ENCODE measurements at regions not wholly inside any gene's neighbourhood (a gene's known extent, or its start where the extent isn't known, plus 50 kb on each side); places are given as distances from the start of the nearest gene placed in this dataset.

- no peaks in the 10 kb centered on the region for H3K27me3 Mint-ChIP-seq
- CTCF ChIA-PET = no interaction called here
- H3K36me3 Mint-ChIP-seq = no peaks in the 10 kb centered on the region
- no peak overlapping the region for H3K27ac Mint-ChIP-seq
- H3K4me1 Mint-ChIP-seq = no peaks in the 10 kb centered on the region
- ATAC-seq (no peak), DNase-seq (no peak)
- no peak overlapping the region for H3K4me3 Mint-ChIP-seq
- peaks cover 4% of the 10 kb centered on the region for H3K9me3 Mint-ChIP-seq (ENCODE audit: low read depth)
These were observed 670.4 kb upstream of the GOT2 start for GRCh38 chr16:59404509-59404908.

DNA sequence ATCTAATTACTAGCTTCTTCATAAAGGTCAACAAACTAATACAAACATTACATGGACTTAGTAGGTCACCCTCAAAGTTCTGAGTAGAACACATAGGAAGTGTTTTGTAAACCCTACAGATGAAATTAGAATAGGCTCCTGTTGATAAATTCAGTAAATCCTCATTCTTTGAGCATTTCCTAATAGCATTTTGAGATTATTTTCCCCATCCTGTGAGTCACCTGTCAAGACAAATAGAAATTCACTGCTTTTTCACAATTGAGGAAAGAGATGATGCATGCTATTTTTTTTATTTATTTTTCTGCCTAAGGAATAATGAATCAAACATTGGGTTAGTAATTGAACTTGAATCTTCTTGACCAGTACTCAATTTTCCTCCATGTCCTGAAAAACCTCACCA, 666.7 kb upstream of the GOT2 start:
- H3K36me3 Mint-ChIP-seq = no peaks in the 10 kb centered on the region
- H3K27ac Mint-ChIP-seq = no peak overlapping the region
- H3K4me3 Mint-ChIP-seq = no peak overlapping the region
- no peak for ATAC-seq
- H3K4me1 Mint-ChIP-seq = no peaks in the 10 kb centered on the region
- no peak for DNase-seq
- peaks cover 16% of the 10 kb centered on the region for H3K9me3 Mint-ChIP-seq (ENCODE audit: low read depth)
- CTCF ChIA-PET = no interaction called here
- no peaks in the 10 kb centered on the region for H3K27me3 Mint-ChIP-seq

DNA sequence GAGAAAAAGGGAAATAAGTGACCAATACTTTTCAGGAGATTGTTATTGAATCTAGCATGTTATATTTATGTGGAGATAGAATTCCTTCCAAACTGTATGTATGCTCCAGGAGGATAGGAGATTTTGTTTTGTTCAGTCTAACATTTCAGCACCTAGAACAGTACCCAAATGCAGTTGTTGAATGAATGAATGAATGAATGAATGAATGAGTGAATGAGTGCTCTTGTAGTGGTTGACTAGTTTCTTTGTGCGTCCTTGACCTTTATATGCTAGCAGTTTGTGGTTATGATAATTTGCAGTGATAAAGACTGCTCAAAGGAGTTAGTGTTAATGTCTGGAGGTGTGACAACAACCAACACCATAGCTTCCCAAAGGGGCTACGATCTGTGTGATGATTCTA, 663.5 kb upstream of the GOT2 start:
- Mint-ChIP-seq H3K27me3 (no peaks in the 10 kb centered on the region), H3K9me3 (ENCODE audit: low read depth) (peaks cover 19% of the 10 kb centered on the region), H3K27ac (no peak overlapping the region), H3K4me3 (no peak overlapping the region), H3K36me3 (no peaks in the 10 kb centered on the region), H3K4me1 (no peaks in the 10 kb centered on the region)
- DNase-seq (no peak), ATAC-seq (no peak)
- CTCF ChIA-PET = no interaction called here

DNA sequence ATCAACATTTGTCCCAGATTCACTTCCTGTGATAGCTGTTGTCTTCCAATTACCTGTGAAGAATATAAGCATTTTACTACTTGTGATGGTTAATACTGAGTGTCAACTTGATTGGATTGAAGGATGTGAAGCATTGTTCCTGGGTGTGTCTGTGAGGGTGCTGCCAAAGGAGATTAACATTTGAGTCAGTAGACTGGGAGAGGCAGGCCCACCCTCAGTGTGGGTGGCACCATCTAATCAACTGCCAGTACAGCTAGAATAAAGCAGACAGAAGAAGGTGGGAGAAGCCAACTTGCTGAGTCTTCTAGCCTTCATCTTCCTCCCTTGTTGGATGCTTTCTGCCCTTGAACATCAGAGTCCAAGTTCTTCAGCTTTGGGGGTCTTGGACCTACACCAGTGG, 660.4 kb upstream of the GOT2 start:
- CTCF ChIA-PET = no interaction called here
- H3K4me1 Mint-ChIP-seq = no peaks in the 10 kb centered on the region
- peaks cover 23% of the 10 kb centered on the region for H3K9me3 Mint-ChIP-seq (ENCODE audit: low read depth)
- no peaks in the 10 kb centered on the region for H3K36me3 Mint-ChIP-seq
- ATAC-seq (no peak), DNase-seq (no peak)
- H3K27me3 Mint-ChIP-seq = no peaks in the 10 kb centered on the region
- no peak overlapping the region for H3K27ac Mint-ChIP-seq
- H3K4me3 Mint-ChIP-seq = no peak overlapping the region

DNA sequence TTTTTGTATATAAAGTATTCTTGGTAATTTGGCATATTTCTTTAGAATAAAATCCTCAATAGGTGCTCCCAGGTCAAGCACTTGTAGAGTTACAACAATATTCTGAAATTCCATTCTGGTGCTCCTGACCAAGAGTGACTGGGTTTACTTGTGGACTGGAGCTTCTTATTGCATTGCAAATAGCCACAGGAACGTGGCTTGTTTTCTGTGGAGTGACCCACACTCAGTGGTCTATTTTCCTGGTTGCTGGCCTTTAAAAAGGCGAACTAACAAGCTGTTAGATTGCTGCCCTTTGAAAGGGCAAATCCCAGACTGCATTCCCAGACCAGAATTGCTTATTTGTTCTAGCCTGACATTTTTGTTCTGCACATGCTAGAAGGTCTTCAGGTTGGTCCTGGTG, 658.8 kb upstream of the GOT2 start:
- no peaks in the 10 kb centered on the region for H3K4me1 Mint-ChIP-seq
- H3K27ac Mint-ChIP-seq = no peak overlapping the region
- ATAC-seq = no peak
- no peaks in the 10 kb centered on the region for H3K27me3 Mint-ChIP-seq
- no peaks in the 10 kb centered on the region for H3K36me3 Mint-ChIP-seq
- no peak for DNase-seq
- CTCF ChIA-PET = no interaction called here
- peaks cover 21% of the 10 kb centered on the region for H3K9me3 Mint-ChIP-seq (ENCODE audit: low read depth)
- no peak overlapping the region for H3K4me3 Mint-ChIP-seq

DNA sequence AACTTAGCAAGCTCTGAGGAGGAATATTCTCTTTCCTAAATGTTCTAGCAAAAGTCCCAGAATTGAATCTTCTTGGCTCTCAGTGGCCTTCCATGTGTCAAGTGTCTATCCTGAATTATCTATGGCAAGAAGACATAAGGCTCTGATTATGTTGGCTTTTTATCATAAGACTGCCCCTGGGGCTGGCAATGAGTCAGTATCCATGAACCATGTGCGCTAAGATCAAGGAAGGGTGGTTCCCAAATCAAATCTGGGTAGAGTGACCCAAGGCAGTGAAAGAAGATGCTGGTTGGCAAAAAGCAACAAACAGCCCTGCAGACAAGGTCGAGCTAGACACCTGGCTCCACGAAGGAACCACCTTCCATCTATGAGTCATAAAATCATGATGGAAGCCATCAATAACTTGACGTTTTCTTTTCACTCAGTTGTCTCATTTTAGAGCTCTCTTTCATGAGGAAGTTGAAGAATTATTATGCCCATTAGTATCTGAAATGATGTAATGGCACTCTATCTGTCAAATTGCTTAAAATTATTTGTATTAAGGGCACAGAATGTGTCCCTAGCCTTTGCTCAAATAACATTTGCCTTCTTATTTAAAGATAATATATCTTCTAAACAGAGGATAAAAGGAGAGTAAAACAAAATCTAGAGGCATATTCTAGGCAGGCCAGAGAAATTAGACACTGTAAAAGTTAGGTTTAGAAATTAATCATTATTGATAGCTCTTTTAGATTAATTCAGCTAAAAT, 657.7 kb upstream of the GOT2 start:
- no peak for ATAC-seq
- peaks cover 11% of the 10 kb centered on the region for H3K9me3 Mint-ChIP-seq (ENCODE audit: low read depth)
- H3K27me3 Mint-ChIP-seq = no peaks in the 10 kb centered on the region
- CTCF ChIA-PET = interaction anchor here (1.0 kb wide), 1 partner anchor 10 kb away, joined by 3 read pairs; no protein-coding TSS in a partner anchor
- H3K4me3 Mint-ChIP-seq = no peak overlapping the region
- H3K36me3 Mint-ChIP-seq = no peaks in the 10 kb centered on the region
- no peak overlapping the region for H3K27ac Mint-ChIP-seq
- DNase-seq = no peak
- no peaks in the 10 kb centered on the region for H3K4me1 Mint-ChIP-seq

GRCh38 chr16:59385959-59386358, 651.8 kb upstream of the GOT2 start:
- ATAC-seq (no peak), DNase-seq (no peak)
- H3K36me3 Mint-ChIP-seq = no peaks in the 10 kb centered on the region
- peaks cover 8% of the 10 kb centered on the region for H3K9me3 Mint-ChIP-seq (ENCODE audit: low read depth)
- CTCF ChIA-PET = no interaction called here
- H3K27ac Mint-ChIP-seq = no peak overlapping the region
- H3K4me1 Mint-ChIP-seq = no peaks in the 10 kb centered on the region
- H3K27me3 Mint-ChIP-seq = no peaks in the 10 kb centered on the region
- no peak overlapping the region for H3K4me3 Mint-ChIP-seq

DNA sequence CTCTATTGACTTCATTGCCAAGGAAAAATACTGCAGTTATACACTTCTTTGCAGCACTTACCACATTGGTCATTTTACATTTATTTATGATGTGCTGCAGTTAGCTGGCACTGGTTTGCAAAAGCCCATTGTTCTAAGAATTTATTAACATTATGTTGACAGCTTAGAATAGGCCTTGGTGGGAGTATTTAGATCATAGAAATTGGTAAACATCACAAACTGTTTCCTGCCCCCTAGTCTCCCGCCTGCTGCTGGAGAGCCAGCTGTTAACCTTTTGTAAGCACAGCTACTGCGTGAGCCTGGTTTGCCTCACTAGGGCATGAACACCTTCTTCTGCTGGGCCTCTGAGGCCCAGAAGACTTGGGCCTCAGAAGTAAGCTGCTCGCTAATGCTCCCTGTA, 651.4 kb upstream of the GOT2 start:
- Mint-ChIP-seq H3K9me3 (ENCODE audit: low read depth) (peaks cover 5% of the 10 kb centered on the region), H3K4me1 (no peaks in the 10 kb centered on the region), H3K36me3 (no peaks in the 10 kb centered on the region), H3K27ac (no peak overlapping the region), H3K4me3 (no peak overlapping the region), H3K27me3 (no peaks in the 10 kb centered on the region)
- no peak for ATAC-seq
- CTCF ChIA-PET = no interaction called here
- DNase-seq = no peak

DNA sequence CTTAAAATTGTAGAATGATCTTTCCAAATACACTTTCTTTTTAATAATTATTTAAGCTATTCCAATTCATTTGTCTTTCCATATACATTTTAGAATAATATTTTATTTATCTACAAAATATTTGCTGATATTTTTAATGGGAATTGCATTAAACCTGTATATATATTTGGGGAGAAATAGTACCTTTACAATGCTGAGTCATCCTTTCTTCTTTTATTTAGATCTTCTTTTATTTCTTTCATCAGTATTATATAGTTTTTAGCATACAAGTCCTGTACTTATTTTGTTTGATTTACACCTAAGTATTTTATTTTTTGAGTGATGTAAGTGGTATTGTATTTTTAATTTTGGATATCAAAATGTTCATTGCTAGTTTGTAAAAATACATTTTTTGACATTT, 639.5 kb upstream of the GOT2 start:
- Mint-ChIP-seq H3K4me3 (no peak overlapping the region), H3K4me1 (no peaks in the 10 kb centered on the region), H3K36me3 (no peaks in the 10 kb centered on the region), H3K9me3 (ENCODE audit: low read depth) (peaks cover 5% of the 10 kb centered on the region), H3K27me3 (no peaks in the 10 kb centered on the region), H3K27ac (no peak overlapping the region)
- CTCF ChIA-PET = no interaction called here
- DNase-seq (no peak), ATAC-seq (no peak)

GRCh38 chr16:59370717-59371116, 636.6 kb upstream of the GOT2 start:
- peaks cover 8% of the 10 kb centered on the region for H3K9me3 Mint-ChIP-seq (ENCODE audit: low read depth)
- no peaks in the 10 kb centered on the region for H3K36me3 Mint-ChIP-seq
- no peak overlapping the region for H3K4me3 Mint-ChIP-seq
- ATAC-seq (no peak), DNase-seq (no peak)
- H3K4me1 Mint-ChIP-seq = no peaks in the 10 kb centered on the region
- H3K27ac Mint-ChIP-seq = no peak overlapping the region
- no peaks in the 10 kb centered on the region for H3K27me3 Mint-ChIP-seq
- CTCF ChIA-PET = no interaction called here

DNA sequence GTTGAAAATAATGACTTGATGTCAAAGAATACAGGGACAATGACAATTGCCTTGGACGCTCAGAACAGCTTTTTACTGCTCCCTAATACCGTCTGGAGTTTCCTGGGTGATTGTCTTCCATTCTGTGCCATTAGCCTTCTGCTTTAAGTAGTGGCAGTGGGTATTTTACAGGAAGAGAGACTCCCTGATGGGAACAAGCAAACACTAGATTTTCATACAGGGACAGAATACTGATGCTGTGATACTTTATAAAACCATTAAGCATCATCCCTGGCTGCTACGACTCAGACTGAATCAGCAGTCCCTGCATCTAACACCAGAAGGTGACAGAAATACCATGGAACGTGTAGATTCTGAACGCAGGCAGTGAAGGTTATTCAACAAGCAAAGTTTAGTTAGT, 635.4 kb upstream of the GOT2 start:
- no peak overlapping the region for H3K27ac Mint-ChIP-seq
- CTCF ChIA-PET = no interaction called here
- DNase-seq (no peak), ATAC-seq (no peak)
- peaks cover 8% of the 10 kb centered on the region for H3K9me3 Mint-ChIP-seq (ENCODE audit: low read depth)
- no peak overlapping the region for H3K4me3 Mint-ChIP-seq
- no peaks in the 10 kb centered on the region for H3K36me3 Mint-ChIP-seq
- no peaks in the 10 kb centered on the region for H3K27me3 Mint-ChIP-seq
- H3K4me1 Mint-ChIP-seq = no peaks in the 10 kb centered on the region

DNA sequence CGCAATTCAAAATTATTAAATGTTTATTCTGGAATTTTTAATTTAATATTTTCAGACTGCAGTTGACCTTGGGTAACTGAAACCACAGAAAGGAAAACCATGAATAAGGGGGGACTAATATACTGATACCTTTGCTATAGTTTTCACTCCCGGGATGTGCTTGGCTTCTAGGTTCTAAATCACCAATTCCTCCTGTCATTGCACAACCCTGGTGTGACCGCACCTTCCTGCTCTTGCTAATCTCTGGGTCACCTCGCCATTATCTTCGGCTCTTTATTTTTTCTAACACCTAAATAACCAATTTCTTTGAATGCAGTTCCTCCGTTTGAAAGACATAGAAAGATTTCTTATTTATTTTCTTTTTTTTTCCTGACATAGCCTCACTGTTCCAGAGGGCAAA, 634.5 kb upstream of the GOT2 start:
- DNase-seq (no peak), ATAC-seq (no peak)
- peaks cover 8% of the 10 kb centered on the region for H3K9me3 Mint-ChIP-seq (ENCODE audit: low read depth)
- H3K27me3 Mint-ChIP-seq = no peaks in the 10 kb centered on the region
- H3K36me3 Mint-ChIP-seq = no peaks in the 10 kb centered on the region
- H3K4me3 Mint-ChIP-seq = no peak overlapping the region
- no peak overlapping the region for H3K27ac Mint-ChIP-seq
- no peaks in the 10 kb centered on the region for H3K4me1 Mint-ChIP-seq
- CTCF ChIA-PET = no interaction called here

- no peaks in the 10 kb centered on the region for H3K27me3 Mint-ChIP-seq
- CTCF ChIA-PET = no interaction called here
- H3K27ac Mint-ChIP-seq = no peak overlapping the region
- no peak for ATAC-seq
- H3K36me3 Mint-ChIP-seq = no peaks in the 10 kb centered on the region
- peaks cover 15% of the 10 kb centered on the region for H3K9me3 Mint-ChIP-seq (ENCODE audit: low read depth)
- no peak for DNase-seq
- H3K4me1 Mint-ChIP-seq = no peaks in the 10 kb centered on the region
- no peak overlapping the region for H3K4me3 Mint-ChIP-seq
These were observed 622.6 kb upstream of the GOT2 start for GRCh38 chr16:59356709-59357108.

DNA sequence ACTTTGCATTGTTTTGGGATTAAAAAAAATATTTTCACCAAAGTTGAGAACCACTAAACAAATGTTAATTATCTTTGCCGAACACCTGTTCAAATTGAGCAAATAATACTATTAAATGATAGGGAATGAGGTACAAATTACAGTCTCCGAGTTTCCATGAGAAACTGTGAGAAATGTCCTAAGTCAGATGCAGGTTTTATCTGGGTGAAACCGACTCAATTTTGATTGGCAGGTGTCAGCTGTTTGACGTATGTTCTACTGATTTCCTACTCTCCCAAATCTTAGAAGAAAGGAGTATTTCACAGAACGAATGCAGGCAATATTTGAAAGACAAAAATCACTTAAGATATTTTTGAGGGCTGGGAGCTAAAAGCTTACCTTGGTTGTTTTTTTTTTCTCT, 622.0 kb upstream of the GOT2 start:
- ATAC-seq (no peak), DNase-seq (no peak)
- H3K27me3 Mint-ChIP-seq = no peaks in the 10 kb centered on the region
- H3K36me3 Mint-ChIP-seq = no peaks in the 10 kb centered on the region
- no peak overlapping the region for H3K27ac Mint-ChIP-seq
- peaks cover 11% of the 10 kb centered on the region for H3K9me3 Mint-ChIP-seq (ENCODE audit: low read depth)
- no peak overlapping the region for H3K4me3 Mint-ChIP-seq
- H3K4me1 Mint-ChIP-seq = no peaks in the 10 kb centered on the region
- CTCF ChIA-PET = no interaction called here

GRCh38 chr16:59355704-59356103, 621.6 kb upstream of the GOT2 start:
- Mint-ChIP-seq H3K36me3 (no peaks in the 10 kb centered on the region), H3K4me1 (no peaks in the 10 kb centered on the region), H3K4me3 (no peak overlapping the region), H3K27ac (no peak overlapping the region), H3K9me3 (ENCODE audit: low read depth) (peaks cover 10% of the 10 kb centered on the region), H3K27me3 (no peaks in the 10 kb centered on the region)
- no peak for DNase-seq
- no peak for ATAC-seq
- CTCF ChIA-PET = no interaction called here

Data from activated CD8-positive, alpha-beta memory T cell treated with anti-CD3 and anti-CD28 coated beads, Interleukin-2, amount 10 ng/mL, durations not matched to agents 7 days and 5 days (primary cell).